Mucosa of rectum (tissue), 2 donors: ENCODE measurements at regions not wholly inside any gene's neighbourhood (a gene's known extent, or its start where the extent isn't known, plus 50 kb on each side); places are given as distances from the start of the nearest gene placed in this dataset.

Experiments used
- H3K27ac ChIP-seq, 2 donors: one replicate each; pipeline ENCODE4 v1.7.0; 2013; ENCODE audit warnings: inconsistent platforms in 2 of 2, low read depth in 2 of 2, low read length in 2 of 2
- H3K27me3 ChIP-seq, 2 donors: one replicate each; pipeline ENCODE4 v1.7.0; 2013; ENCODE audit warnings: low read length in 2 of 2; ENCODE audit not compliant: control insufficient read depth in 2 of 2, insufficient read depth in 2 of 2
- H3K36me3 ChIP-seq, 2 donors: one replicate each; pipeline ENCODE4 v1.7.0; 2013; ENCODE audit warnings: low read length in 2 of 2; ENCODE audit not compliant: control insufficient read depth in 2 of 2, insufficient read depth in 2 of 2
- H3K4me1 ChIP-seq, 2 donors: one replicate each; pipeline ENCODE4 v1.7.0; 2013; ENCODE audit warnings: low read length in 2 of 2, mild to moderate bottlenecking in 1 of 2; ENCODE audit not compliant: control insufficient read depth in 2 of 2, insufficient read depth in 2 of 2
- H3K4me3 ChIP-seq, 2 donors: one replicate each; pipeline ENCODE4 v1.7.0; 2013; ENCODE audit warnings: low read length in 2 of 2
- H3K9ac ChIP-seq, 2 donors: one replicate each; pipeline ENCODE4 v1.7.0; 2013; ENCODE audit warnings: low read length in 2 of 2, low read depth in 1 of 2, mild to moderate bottlenecking in 1 of 2
- H3K9me3 ChIP-seq, 2 donors: one replicate each; pipeline ENCODE4 v1.7.0; 2013; ENCODE audit warnings: low read length in 2 of 2; ENCODE audit not compliant: control insufficient read depth in 2 of 2
- donor health status: healthy.
- donor health status: Normal muscosa, but diverticular disease.

DNA sequence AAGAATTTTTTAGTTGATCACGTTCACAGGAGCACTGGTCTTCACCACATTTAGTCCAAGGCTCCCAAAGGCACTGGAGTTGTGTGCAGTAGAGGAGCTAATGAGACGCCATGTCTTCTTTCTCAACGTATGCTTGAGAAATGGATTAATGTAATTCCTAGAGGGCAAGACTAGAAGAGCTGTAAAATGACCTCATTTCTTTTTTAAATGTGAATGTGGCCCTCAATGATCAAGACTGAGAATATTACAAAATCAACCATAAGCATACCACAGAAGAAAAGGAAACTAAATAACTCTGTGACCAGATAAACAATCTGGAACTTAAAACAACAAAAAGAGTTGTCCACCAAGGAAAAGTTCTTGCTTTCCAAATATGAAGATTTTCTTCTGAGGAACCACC lies 112.1 kb upstream of the THBS1 start:
- Histone ChIP-seq H3K9ac (no peak overlapping the region), H3K27me3 (no peaks in the 10 kb centered on the region), H3K9me3 (no peaks in the 10 kb centered on the region), H3K27ac (peak overlapping the region; percentile 25 to 42), H3K4me1 (no peaks in the 10 kb centered on the region), H3K36me3 (no peaks in the 10 kb centered on the region), H3K4me3 (no peak overlapping the region)

DNA sequence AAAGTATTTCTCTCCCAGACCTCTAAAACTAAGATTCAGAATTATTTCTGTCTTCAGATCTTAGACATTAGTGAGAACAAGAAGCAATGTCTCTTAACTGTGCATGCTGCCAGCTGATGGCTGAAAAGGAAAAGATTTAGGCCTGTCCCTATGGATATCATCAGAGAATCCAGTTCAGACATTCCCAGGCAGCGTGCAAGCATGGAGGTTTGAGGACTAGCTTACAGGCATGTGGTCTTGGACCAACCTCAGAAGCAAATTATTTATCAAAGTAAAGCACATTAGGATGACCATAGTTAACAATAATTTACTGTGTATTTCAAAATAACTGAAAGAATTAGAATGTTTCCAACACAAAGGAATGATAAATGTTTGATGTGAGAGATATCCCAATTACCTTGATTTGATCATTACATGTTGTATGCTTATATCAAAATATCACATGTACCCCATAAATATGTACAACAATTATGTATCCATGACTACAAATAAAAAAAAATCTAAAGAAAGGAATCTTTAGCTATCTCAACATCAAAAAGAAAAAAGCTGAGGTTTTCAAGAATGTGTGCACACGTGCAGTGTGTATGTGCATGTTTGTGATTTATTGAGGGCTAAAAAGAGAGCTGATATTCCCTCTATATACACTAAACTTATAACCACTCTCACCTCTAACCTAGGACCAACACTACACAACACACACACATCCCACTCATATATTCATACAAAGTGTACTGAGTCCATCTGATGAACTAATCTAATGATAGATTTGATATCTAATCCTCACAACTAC lies 108.9 kb upstream of the THBS1 start:
- Histone ChIP-seq H3K27me3 (no peaks in the 10 kb centered on the region), H3K36me3 (no peaks in the 10 kb centered on the region), H3K27ac (peak overlapping the region; percentile 67 to 75), H3K4me1 (peaks cover 0 to 3% of the 10 kb centered on the region in 2 donors), H3K9ac (no peak overlapping the region), H3K9me3 (no peaks in the 10 kb centered on the region), H3K4me3 (no peak overlapping the region)

DNA sequence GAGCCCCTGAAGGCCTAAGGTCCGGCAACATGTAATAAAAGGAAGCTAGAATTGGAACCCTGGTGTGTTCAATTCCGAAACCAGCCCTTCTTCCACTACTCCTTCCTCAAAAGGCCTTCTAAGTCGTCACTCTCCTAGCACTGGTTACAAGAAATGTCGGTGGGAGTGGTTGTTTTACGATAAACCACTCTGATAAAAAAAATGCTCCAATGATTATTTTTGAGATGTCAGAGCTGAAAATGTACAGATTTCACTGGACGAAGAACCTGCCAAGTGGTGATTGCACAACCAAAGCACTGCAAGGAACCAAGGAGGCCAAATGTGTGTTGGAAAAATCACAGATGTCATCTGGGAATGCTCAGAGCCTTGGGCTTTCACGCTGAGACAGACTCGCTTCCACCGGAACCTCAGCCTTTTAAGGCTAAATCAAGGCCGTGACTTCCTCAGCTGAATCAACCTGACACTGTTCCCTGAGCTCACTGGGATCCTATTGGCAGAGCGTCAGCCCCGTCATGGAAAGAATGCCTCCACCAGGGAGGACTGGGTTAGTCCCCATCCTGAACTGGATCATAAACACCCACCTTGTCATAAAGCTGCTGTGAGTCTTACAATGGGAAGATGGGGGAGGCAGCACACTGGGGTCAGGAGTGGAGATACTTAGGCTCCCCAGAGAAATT lies 108.1 kb upstream of the THBS1 start:
- Histone ChIP-seq H3K36me3 (no peaks in the 10 kb centered on the region), H3K4me1 (peaks cover 0 to 3% of the 10 kb centered on the region in 2 donors), H3K9me3 (no peaks in the 10 kb centered on the region), H3K9ac (no peak overlapping the region), H3K27ac (peak overlapping the region; percentile 67 to 75), H3K4me3 (no peak overlapping the region), H3K27me3 (no peaks in the 10 kb centered on the region)

DNA sequence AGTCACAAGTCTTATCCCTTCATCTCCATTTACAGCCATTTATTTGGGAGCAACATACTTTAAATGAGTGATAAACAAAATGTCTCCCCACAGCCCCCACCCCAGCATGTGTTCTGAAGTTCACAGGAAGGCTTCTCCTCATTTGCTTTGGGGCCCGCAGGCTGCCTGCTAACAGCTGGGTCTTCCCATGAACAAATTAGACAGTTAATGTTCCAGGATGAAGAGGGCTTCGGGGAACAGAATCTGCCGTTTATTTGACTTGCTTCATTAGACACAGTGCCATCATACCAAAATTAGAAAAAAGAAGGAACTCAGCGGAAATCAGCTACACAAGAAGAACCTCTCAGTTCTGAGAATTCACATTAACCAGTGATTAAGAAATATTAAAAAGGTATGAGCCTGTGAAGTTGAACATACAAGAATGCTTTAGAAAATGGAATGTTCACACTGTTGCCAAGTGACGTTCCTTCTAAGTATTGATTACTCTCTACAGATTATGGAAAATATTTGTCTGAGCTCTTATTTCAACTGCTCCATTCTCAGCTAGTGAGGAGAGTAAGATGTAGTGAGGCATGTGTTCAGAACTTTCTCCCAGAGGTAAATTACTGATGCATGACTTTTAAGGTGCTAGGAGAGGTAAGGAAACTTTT lies 107.5 kb upstream of the THBS1 start:
- no peaks in the 10 kb centered on the region for H3K9me3 ChIP-seq
- no peak overlapping the region for H3K4me3 ChIP-seq
- peak overlapping the region; percentile 67 to 75 for H3K27ac ChIP-seq
- H3K4me1 ChIP-seq, result peaks cover 0 to 3% of the 10 kb centered on the region in 2 donors
- no peaks in the 10 kb centered on the region for H3K27me3 ChIP-seq
- H3K36me3 ChIP-seq, result no peaks in the 10 kb centered on the region
- H3K9ac ChIP-seq, result no peak overlapping the region

DNA sequence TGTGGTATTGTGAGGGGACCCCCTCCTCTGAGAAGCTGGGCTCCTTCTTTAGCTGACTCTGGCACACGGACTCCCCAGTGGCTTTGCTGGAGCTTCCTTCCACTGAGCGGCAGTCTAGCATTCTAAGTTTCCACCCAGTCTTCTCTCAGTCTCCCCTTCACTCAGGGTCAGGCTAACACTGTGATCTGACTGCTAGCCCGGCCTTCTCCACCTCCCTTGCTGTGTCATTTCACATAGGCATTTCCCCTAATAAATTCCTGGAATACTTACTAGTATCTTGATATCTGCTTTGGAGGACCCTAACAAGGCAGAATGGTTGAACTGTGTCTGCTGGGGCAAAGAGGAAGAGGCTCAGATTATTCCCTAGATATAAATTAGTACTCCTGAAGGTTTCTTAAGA lies 106.2 kb upstream of the THBS1 start:
- Histone ChIP-seq H3K4me1 (peaks cover 0 to 3% of the 10 kb centered on the region in 2 donors), H3K4me3 (no peak overlapping the region), H3K9me3 (no peaks in the 10 kb centered on the region), H3K27me3 (no peaks in the 10 kb centered on the region), H3K9ac (no peak overlapping the region), H3K36me3 (no peaks in the 10 kb centered on the region), H3K27ac (peak overlapping the region; percentile 2 to 67)

DNA sequence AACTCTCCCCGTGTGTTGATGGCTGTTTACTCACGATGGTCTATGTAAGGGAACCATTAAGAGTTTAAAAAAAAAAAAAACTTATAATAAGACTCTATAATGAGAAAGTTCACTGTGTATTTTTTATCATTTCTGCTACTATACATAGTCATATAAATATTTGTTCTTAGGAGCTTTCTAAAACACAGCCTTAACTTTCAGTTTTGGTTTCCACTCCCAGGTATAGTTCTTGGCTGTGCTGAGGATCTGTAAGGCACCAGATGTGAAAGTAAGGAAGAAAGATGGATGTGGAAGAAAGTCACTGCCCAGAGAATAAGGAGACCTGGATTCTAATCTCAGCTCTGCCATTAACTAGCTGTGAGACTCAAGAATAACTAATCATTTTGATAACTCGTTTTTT lies 101.9 kb upstream of the THBS1 start:
- Histone ChIP-seq H3K9me3 (no peaks in the 10 kb centered on the region), H3K4me1 (peaks cover 0 to 3% of the 10 kb centered on the region in 2 donors), H3K4me3 (no peak overlapping the region), H3K36me3 (no peaks in the 10 kb centered on the region), H3K27ac (no peak overlapping the region), H3K27me3 (no peaks in the 10 kb centered on the region), H3K9ac (no peak overlapping the region)

DNA sequence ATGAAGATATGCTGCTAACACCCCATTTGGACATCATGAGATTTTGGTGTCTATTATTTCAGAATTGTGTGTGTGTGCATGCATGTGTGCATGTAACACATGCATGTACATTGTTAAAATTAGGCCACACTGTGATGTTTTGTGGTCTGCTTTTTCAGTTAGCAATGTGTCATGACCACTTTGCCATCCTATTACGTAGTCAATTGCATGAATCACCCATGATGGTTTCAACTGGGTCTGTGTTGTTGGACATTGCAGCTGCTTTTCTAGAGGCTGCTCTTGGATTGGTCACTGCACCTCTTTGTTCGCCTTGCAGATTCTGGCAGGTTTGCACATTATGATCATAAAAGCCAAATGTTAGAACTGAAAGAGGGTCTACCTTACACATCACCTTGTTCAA lies 101.0 kb upstream of the THBS1 start:
- Histone ChIP-seq H3K27me3 (no peaks in the 10 kb centered on the region), H3K27ac (no peak overlapping the region), H3K4me1 (no peaks in the 10 kb centered on the region), H3K36me3 (no peaks in the 10 kb centered on the region), H3K9ac (no peak overlapping the region), H3K4me3 (no peak overlapping the region), H3K9me3 (no peaks in the 10 kb centered on the region)

DNA sequence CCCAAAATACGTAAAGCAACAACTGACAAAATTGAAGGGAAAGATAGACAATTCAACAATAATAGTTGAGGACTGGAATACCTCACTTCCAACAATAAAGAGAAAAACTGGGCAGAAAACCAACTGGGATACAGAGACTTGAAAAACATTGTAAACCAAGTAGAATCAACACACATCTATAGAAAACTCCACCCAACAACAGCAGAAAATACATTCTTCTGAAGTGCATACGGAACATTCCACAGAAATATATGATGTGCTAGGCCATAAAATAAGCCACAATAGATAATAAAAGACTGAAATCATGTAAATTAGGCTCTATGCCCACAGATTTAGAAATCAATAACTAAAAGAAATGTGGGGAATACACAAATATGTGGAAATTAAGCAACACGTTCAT lies 98.4 kb upstream of the THBS1 start:
- Histone ChIP-seq H3K36me3 (no peaks in the 10 kb centered on the region), H3K27me3 (no peaks in the 10 kb centered on the region), H3K27ac (no peak overlapping the region), H3K4me1 (no peaks in the 10 kb centered on the region), H3K9ac (no peak overlapping the region), H3K9me3 (no peaks in the 10 kb centered on the region), H3K4me3 (no peak overlapping the region)

DNA sequence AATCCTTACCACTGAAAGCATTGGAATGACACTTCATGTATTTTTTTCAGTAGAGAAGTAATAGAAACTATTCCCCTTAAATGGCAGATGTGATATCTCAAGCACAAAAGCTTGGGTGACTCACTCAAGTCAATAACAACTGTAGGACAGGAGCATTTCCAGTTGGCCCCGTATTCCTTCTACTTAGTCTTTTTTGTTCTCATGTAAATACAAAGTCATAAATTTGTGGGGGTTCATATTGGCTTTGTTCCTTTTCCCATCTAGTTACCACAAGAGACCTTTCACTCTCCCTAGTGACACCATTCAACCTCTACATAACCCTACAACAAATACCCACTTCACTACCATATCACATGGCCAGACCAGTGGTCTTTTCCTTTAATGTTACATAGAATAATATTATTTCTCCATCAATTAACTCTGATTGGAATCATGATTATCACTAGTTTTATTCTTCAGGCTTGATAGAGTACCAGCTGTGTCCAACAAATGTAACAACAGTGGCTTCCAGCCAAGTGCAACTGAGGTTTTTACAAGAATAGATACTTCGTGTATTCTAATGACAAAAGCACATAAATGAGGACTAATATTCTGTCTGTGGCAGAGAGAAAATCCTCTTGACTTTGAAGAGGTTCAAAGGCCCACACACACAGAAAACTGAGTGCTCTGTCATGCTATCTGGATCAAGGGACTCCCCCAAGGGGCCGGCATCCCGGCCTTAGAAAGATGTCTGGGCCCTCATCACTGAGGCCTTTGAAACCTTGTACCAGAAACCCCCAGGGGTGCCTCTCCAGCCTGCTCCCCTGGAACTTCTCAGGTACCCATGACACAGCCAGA lies 94.0 kb upstream of the THBS1 start:
- Histone ChIP-seq H3K9ac (no peak overlapping the region), H3K9me3 (no peaks in the 10 kb centered on the region), H3K4me3 (no peak overlapping the region), H3K36me3 (no peaks in the 10 kb centered on the region), H3K27me3 (no peaks in the 10 kb centered on the region), H3K27ac (peak overlapping the region; percentile 25 to 53), H3K4me1 (peaks cover 0 to 2% of the 10 kb centered on the region in 2 donors)

DNA sequence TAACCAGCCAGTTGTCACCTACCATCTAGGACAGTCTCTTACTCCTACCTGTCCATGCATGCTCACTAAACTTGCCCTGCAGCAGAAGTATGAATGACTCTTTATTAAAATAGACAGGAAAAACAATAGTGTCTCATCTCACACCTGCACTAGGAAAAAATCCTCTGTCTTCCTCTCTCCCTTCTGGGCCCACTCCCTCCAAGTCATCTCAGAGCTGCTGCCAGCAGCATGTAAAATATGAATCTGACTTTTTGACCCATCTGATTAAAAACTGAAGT lies 93.5 kb upstream of the THBS1 start:
- no peak overlapping the region for H3K4me3 ChIP-seq
- peaks cover 0 to 2% of the 10 kb centered on the region in 2 donors for H3K4me1 ChIP-seq
- H3K36me3 ChIP-seq, result no peaks in the 10 kb centered on the region
- no peaks in the 10 kb centered on the region for H3K9me3 ChIP-seq
- no peak overlapping the region for H3K9ac ChIP-seq
- H3K27me3 ChIP-seq, result no peaks in the 10 kb centered on the region
- peak overlapping the region in 1 of 2 donors; percentile 53 for H3K27ac ChIP-seq
